ENCODE measurements at regions not wholly inside any gene's neighbourhood (a gene's known extent, or its start where the extent isn't known, plus 50 kb on each side); places are given as distances from the start of the nearest gene placed in this dataset.
"Not testable (repeated sequence)": the region's sequence is repeated elsewhere in the genome, so short reads cannot be mapped to it uniquely, and the experiment has no call there.

GRCh38 chr3:194028434-194029004 is 107.4 kb upstream of the HES1 start:
- no peak for DNase-seq (ENCODE audit: low read depth, low spot score)
- no peak overlapping the region for H3K27ac ChIP-seq

GRCh38 chr3:194029846-194030245 is 106.1 kb upstream of the HES1 start:
- no peak for DNase-seq (ENCODE audit: low read depth, low spot score)
- peak overlapping the region; percentile 29 for H3K27ac ChIP-seq

GRCh38 chr3:194030372-194030771 is 105.6 kb upstream of the HES1 start:
- H3K27ac ChIP-seq: peak overlapping the region; percentile 29
- DNase-seq (ENCODE audit: low read depth, low spot score): peak; percentile 27

- no peak overlapping the region for H3K27ac ChIP-seq
- DNase-seq (ENCODE audit: low read depth, low spot score): no peak
Observed at GRCh38 chr3:194031349-194031748, 104.6 kb upstream of the HES1 start.

GRCh38 chr3:194031867-194032635 is 103.9 kb upstream of the HES1 start:
- DNase-seq (ENCODE audit: low read depth, low spot score): no peak
- H3K27ac ChIP-seq: no peak overlapping the region

- H3K27ac ChIP-seq: no peak overlapping the region
- no peak for DNase-seq (ENCODE audit: low read depth, low spot score)
Observed at GRCh38 chr3:194032828-194033435, 103.0 kb upstream of the HES1 start.

GRCh38 chr3:194034346-194035336 is 101.3 kb upstream of the HES1 start:
- DNase-seq (ENCODE audit: low read depth, low spot score): no peak
- no peak overlapping the region for H3K27ac ChIP-seq

- no peak overlapping the region for H3K27ac ChIP-seq
- DNase-seq (ENCODE audit: low read depth, low spot score): no peak
Observed at GRCh38 chr3:194035406-194036138, 100.4 kb upstream of the HES1 start.

- no peak overlapping the region for H3K27ac ChIP-seq
Observed at GRCh38 chr3:194036842-194037241, 99.1 kb upstream of the HES1 start.

GRCh38 chr3:194038346-194038745 is 97.6 kb upstream of the HES1 start:
- not testable (repeated sequence) for DNase-seq (ENCODE audit: low read depth, low spot score); H3K27ac ChIP-seq

More at GRCh38 chr3:194036842-194037241, 99.1 kb upstream of the HES1 start:
- no peak for DNase-seq (ENCODE audit: low read depth, low spot score)

GRCh38 chr3:194038960-194039359 is 97.0 kb upstream of the HES1 start:
- no peak overlapping the region for H3K27ac ChIP-seq
- DNase-seq (ENCODE audit: low read depth, low spot score): no peak

- no peak overlapping the region for H3K27ac ChIP-seq
- DNase-seq (ENCODE audit: low read depth, low spot score): no peak
Observed at GRCh38 chr3:194040516-194041273, 95.3 kb upstream of the HES1 start.

GRCh38 chr3:194042927-194043326 is 93.0 kb upstream of the HES1 start:
- no peak overlapping the region for H3K27ac ChIP-seq
- DNase-seq (ENCODE audit: low read depth, low spot score): no peak

- DNase-seq (ENCODE audit: low read depth, low spot score): no peak
- H3K27ac ChIP-seq: no peak overlapping the region
Observed at GRCh38 chr3:194043516-194043915, 92.4 kb upstream of the HES1 start.

GRCh38 chr3:194045289-194045688 is 90.7 kb upstream of the HES1 start:
- no peak for DNase-seq (ENCODE audit: low read depth, low spot score)
- H3K27ac ChIP-seq: no peak overlapping the region

GRCh38 chr3:194045919-194046318 is 90.0 kb upstream of the HES1 start:
- no peak overlapping the region for H3K27ac ChIP-seq
- no peak for DNase-seq (ENCODE audit: low read depth, low spot score)

- no peak for DNase-seq (ENCODE audit: low read depth, low spot score)
- no peak overlapping the region for H3K27ac ChIP-seq
Observed at GRCh38 chr3:194046531-194046930, 89.4 kb upstream of the HES1 start.

- DNase-seq (ENCODE audit: low read depth, low spot score): no peak
- H3K27ac ChIP-seq: no peak overlapping the region
Observed at GRCh38 chr3:194046995-194047645, 88.8 kb upstream of the HES1 start.

- DNase-seq (ENCODE audit: low read depth, low spot score): no peak
- no peak overlapping the region for H3K27ac ChIP-seq
Observed at GRCh38 chr3:194049394-194049793, 86.6 kb upstream of the HES1 start.

Data from epithelial cell of prostate (primary cell).